ENCODE measurements at regions not wholly inside any gene's neighbourhood (a gene's known extent, or its start where the extent isn't known, plus 50 kb on each side); places are given as distances from the start of the nearest gene placed in this dataset.

DNA sequence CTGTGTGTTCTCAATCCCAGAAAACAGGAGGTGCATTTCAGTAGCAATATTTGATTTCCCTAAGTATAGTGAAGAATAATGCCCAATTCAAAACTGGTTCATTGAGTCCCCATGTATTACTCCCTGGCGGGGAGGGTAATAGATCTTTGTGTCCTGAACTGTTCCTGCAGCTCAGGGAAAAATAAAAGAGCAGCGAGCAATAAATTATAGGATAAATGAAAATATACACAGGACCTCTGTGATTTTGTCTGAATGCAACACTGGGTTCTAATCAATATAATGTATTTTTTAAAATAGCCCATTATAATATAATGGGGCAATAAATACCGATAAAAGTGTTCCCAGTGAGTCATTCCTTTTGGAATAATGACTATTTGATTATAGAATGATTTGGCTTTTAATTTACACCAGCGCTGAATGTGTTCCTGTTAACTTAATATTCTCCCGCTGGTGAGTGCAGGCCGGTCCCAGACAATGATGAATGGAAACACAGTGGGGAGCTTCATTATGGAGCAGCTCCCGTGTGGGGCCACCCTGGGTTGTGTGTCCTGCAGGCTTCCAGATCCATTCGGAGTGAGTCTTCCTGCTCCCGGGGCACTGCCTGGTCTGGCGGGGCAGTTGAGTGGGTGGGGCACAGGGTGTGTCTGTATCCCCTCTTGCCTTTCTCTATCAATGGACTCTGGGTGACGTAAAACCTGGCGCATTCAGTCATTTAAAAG lies 263.1 kb downstream of the ACTR3B start:
- no peak for ATAC-seq

DNA sequence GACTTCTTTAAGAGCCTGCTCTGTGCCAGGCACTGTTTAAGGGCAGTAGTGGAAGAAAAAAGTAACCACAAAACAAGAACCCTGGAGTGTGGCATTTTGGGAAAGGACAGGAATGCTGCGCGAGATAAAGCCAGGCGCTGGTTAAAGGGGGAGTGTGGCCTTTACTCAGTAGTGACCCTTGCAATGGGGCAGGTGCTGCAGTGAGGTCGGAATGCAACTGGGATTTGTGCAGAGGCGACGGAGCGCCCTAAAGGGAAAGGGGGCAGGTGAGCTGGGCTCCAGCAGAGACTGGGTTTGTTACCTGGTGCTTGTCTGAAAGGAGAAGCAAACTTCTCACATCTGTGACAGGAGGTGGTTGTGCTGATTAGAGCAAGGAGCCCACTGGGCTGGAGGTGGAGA lies 263.6 kb downstream of the ACTR3B start:
- no peak for ATAC-seq
- no peak for TF ChIP-seq ZNF8 (CRISPR knock-in tag; IDR thresholded peaks at IDR 0.05)
- no peak for TF ChIP-seq ZFP30 (CRISPR knock-in tag; IDR thresholded peaks at IDR 0.05)
- TF ChIP-seq BACH2 (CRISPR knock-in tag; IDR thresholded peaks at IDR 0.05; ENCODE audit: borderline replicate concordance) = no peak
- no peak for TF ChIP-seq SNAI2 (CRISPR knock-in tag; IDR thresholded peaks at IDR 0.05)
- TF ChIP-seq ZNF565 (CRISPR knock-in tag; conservative IDR thresholded peaks at IDR 0.05; ENCODE audit: low read depth) = no peak
- TF ChIP-seq, protein P1, sequence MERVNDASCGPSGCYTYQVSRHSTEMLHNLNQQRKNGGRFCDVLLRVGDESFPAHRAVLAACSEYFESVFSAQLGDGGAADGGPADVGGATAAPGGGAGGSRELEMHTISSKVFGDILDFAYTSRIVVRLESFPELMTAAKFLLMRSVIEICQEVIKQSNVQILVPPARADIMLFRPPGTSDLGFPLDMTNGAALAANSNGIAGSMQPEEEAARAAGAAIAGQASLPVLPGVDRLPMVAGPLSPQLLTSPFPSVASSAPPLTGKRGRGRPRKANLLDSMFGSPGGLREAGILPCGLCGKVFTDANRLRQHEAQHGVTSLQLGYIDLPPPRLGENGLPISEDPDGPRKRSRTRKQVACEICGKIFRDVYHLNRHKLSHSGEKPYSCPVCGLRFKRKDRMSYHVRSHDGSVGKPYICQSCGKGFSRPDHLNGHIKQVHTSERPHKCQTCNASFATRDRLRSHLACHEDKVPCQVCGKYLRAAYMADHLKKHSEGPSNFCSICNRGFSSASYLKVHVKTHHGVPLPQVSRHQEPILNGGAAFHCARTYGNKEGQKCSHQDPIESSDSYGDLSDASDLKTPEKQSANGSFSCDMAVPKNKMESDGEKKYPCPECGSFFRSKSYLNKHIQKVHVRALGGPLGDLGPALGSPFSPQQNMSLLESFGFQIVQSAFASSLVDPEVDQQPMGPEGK (CRISPR knock-in tag; IDR thresholded peaks at IDR 0.05; ENCODE audit: borderline replicate concordance) = no peak
- no peak for TF ChIP-seq CSDC2 (CRISPR knock-in tag; IDR thresholded peaks at IDR 0.05)
- no peak for TF ChIP-seq ZFP3 (CRISPR knock-in tag; IDR thresholded peaks at IDR 0.05)
- TF ChIP-seq, protein P2, sequence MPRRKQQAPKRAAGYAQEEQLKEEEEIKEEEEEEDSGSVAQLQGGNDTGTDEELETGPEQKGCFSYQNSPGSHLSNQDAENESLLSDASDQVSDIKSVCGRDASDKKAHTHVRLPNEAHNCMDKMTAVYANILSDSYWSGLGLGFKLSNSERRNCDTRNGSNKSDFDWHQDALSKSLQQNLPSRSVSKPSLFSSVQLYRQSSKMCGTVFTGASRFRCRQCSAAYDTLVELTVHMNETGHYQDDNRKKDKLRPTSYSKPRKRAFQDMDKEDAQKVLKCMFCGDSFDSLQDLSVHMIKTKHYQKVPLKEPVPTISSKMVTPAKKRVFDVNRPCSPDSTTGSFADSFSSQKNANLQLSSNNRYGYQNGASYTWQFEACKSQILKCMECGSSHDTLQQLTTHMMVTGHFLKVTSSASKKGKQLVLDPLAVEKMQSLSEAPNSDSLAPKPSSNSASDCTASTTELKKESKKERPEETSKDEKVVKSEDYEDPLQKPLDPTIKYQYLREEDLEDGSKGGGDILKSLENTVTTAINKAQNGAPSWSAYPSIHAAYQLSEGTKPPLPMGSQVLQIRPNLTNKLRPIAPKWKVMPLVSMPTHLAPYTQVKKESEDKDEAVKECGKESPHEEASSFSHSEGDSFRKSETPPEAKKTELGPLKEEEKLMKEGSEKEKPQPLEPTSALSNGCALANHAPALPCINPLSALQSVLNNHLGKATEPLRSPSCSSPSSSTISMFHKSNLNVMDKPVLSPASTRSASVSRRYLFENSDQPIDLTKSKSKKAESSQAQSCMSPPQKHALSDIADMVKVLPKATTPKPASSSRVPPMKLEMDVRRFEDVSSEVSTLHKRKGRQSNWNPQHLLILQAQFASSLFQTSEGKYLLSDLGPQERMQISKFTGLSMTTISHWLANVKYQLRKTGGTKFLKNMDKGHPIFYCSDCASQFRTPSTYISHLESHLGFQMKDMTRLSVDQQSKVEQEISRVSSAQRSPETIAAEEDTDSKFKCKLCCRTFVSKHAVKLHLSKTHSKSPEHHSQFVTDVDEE (CRISPR knock-in tag; IDR thresholded peaks at IDR 0.05) = no peak
- no peak for TF ChIP-seq ZC3H10 (CRISPR knock-in tag; IDR thresholded peaks at IDR 0.05)
- no peak for TF ChIP-seq GLIS3 (CRISPR knock-in tag; IDR thresholded peaks at IDR 0.05)
- TF ChIP-seq, protein P3, sequence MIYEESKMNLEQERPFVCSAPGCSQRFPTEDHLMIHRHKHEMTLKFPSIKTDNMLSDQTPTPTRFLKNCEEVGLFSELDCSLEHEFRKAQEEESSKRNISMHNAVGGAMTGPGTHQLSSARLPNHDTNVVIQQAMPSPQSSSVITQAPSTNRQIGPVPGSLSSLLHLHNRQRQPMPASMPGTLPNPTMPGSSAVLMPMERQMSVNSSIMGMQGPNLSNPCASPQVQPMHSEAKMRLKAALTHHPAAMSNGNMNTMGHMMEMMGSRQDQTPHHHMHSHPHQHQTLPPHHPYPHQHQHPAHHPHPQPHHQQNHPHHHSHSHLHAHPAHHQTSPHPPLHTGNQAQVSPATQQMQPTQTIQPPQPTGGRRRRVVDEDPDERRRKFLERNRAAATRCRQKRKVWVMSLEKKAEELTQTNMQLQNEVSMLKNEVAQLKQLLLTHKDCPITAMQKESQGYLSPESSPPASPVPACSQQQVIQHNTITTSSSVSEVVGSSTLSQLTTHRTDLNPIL (CRISPR knock-in tag; IDR thresholded peaks at IDR 0.05; ENCODE audit: low read depth) = no peak

More for the DNA sequence above, 263.1 kb downstream of the ACTR3B start:
- TF ChIP-seq TCF4 (CRISPR knock-in tag; IDR thresholded peaks at IDR 0.05; ENCODE audit: borderline replicate concordance) (no peak), ISL1 (CRISPR knock-in tag; IDR thresholded peaks at IDR 0.05) (no peak)
- TF ChIP-seq, protein P1 (CRISPR knock-in tag; IDR thresholded peaks at IDR 0.05; ENCODE audit: borderline replicate concordance) = no peak
- TF ChIP-seq, protein P2 (CRISPR knock-in tag; IDR thresholded peaks at IDR 0.05) = no peak
- TF ChIP-seq, protein P3 (CRISPR knock-in tag; IDR thresholded peaks at IDR 0.05; ENCODE audit: low read depth) = no peak

DNA sequence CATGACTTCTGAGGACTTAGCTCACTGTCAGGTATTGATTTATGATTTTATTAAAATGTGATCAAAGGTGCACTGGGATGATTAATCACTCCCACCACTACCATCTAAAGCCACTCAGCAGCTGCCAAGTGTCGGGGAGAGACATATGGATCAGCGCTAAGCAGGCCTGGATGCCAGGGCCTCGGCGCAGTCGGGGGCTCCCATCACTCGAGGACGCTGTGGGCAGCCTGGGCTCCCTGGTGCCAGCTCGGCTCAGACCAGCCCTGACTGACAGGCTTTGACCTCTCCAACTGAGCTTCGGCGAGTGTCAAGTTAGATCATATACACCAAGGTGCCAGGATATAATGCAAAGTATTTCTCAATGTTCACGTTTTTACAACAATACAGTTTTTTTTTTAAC lies 267.7 kb downstream of the ACTR3B start:
- no peak for ATAC-seq
- TF ChIP-seq ESRRG (CRISPR knock-in tag; IDR thresholded peaks at IDR 0.05) (no peak), ISL1 (CRISPR knock-in tag; IDR thresholded peaks at IDR 0.05) (no peak), ZNF70 (CRISPR knock-in tag; IDR thresholded peaks at IDR 0.05) (no peak), GLIS3 (CRISPR knock-in tag; IDR thresholded peaks at IDR 0.05) (no peak), SNAI2 (CRISPR knock-in tag; IDR thresholded peaks at IDR 0.05) (no peak), BACH2 (CRISPR knock-in tag; IDR thresholded peaks at IDR 0.05; ENCODE audit: borderline replicate concordance) (no peak), ZNF565 (CRISPR knock-in tag; conservative IDR thresholded peaks at IDR 0.05; ENCODE audit: low read depth) (no peak), PPARA (CRISPR knock-in tag; IDR thresholded peaks at IDR 0.05; ENCODE audit: borderline replicate concordance) (no peak), ZC3H10 (CRISPR knock-in tag; IDR thresholded peaks at IDR 0.05) (no peak), RARB (CRISPR knock-in tag; IDR thresholded peaks at IDR 0.05) (no peak), ARNTL (CRISPR knock-in tag; IDR thresholded peaks at IDR 0.05; ENCODE audit: borderline replicate concordance, low read depth) (no peak), ZFP30 (CRISPR knock-in tag; IDR thresholded peaks at IDR 0.05) (no peak), TOX (CRISPR knock-in tag; IDR thresholded peaks at IDR 0.05; ENCODE audit: borderline replicate concordance) (no peak)
- TF ChIP-seq, protein P3 (CRISPR knock-in tag; IDR thresholded peaks at IDR 0.05; ENCODE audit: low read depth) = no peak

Data from SK-N-SH treated with all-trans-retinoic acid at 6 μM for 48 hours (cell line).